HepG2 (cell line): ENCODE measurements at regions not wholly inside any gene's neighbourhood (a gene's known extent, or its start where the extent isn't known, plus 50 kb on each side); places are given as distances from the start of the nearest gene placed in this dataset.
A peak's percentile ranks its signal among the peaks of the same experiment; 100 is the strongest.

Experiments
- ATAC-seq: fragments of 200-7000 bp; cut with Tn5 transposase; 3 replicates; pipeline ENCODE4 v1.9.1; 2020; ENCODE audit warnings: mild to moderate bottlenecking, moderate library complexity
- BruUV-seq: library from RNA; stranded (reverse); fragments of 400-500 nt; replicated peaks from 2 replicates; lab custom pipeline; 2021; lab: Mats Ljungman, UMichigan
- CTCF ChIA-PET: fragments of 300-600 bp; formaldehyde crosslinking; extraction: SDS; loops from one replicate; lab custom pipeline; 2021; ENCODE audit warnings: low total read pairs, inconsistent platforms, low intra/inter-chr PET ratio; lab: Yijun Ruan, JAX
- POLR2A ChIA-PET: fragments of 350-600 bp; sonication (Branson Sonifier 250); formaldehyde crosslinking; loops from one replicate; lab custom pipeline; 2020; ENCODE audit warnings: antibody characterized with exemption, inconsistent platforms; lab: Yijun Ruan, JAX
- DNase-seq: peaks from one replicate; pipeline ENCODE4 v3.0.0-alpha.2; 2015; ENCODE audit warnings: low spot score
- FAIRE-seq: peaks from 3 replicates; lab custom pipeline; 2011; peaks lifted over from hg19 to GRCh38; lab: Jason Lieb, UNC
- H2AFZ ChIP-seq: one replicate; pipeline ENCODE4 v1.6.1; 2011; ENCODE audit warnings: low read length, inconsistent platforms
- H3K27ac ChIP-seq: fragments of 300-600 bp; 3 replicates; pipeline ENCODE4 v1.8.0; 2011; ENCODE audit warnings: mixed run types, mild to moderate bottlenecking, mixed read lengths, low read length, inconsistent platforms; ENCODE audit not compliant: insufficient read depth; ENCODE audit errors: extremely low read length
- H3K27me3 ChIP-seq, 2 experiments: fragments of 200-600 bp in 1 of 2; 2 replicates in 1 of 2; 3 replicates in 1 of 2; pipeline versions ENCODE4 v1.6.0 to v1.8.0; 2011; ENCODE audit warnings: low read length in 2 of 2, mild to moderate bottlenecking in 2 of 2, moderate library complexity in 2 of 2, inconsistent platforms in 1 of 2; ENCODE audit not compliant: insufficient read depth in 2 of 2, control insufficient read depth in 1 of 2
- H3K36me3 ChIP-seq, 2 experiments: fragments of 200-600 bp in 1 of 2; replicated peaks in 1 of 2; 2 replicates in 1 of 2; 3 replicates in 1 of 2; pipeline versions ENCODE4 v1.5.1 to v1.8.0; 2011; ENCODE audit warnings: low read length in 2 of 2, inconsistent platforms in 1 of 2; ENCODE audit not compliant: insufficient read depth in 2 of 2, control insufficient read depth in 1 of 2
- H3K4me1 ChIP-seq: 2 replicates; pipeline ENCODE4 v1.5.1; 2012; ENCODE audit warnings: low read length, inconsistent platforms; ENCODE audit not compliant: insufficient read depth
- H3K4me2 ChIP-seq: 2 replicates; pipeline ENCODE4 v1.6.0; 2011; ENCODE audit warnings: low read depth, low read length, inconsistent platforms
- H3K4me3 ChIP-seq, 3 experiments: fragments of 200-600 bp in 1 of 3; sonication (generic), shearing (Covaris generic) in 1 of 3; replicated peaks in 1 of 3; 2 replicates each; pipeline ENCODE4 v1.5.1; 2011 to 2016; ENCODE audit warnings: low read length in 3 of 3, inconsistent platforms in 2 of 3, low read depth in 2 of 3, mild to moderate bottlenecking in 2 of 3, control low read depth in 1 of 3, mixed read lengths in 1 of 3; ENCODE audit not compliant: insufficient read depth in 1 of 3
- H3K79me2 ChIP-seq: one replicate; pipeline ENCODE4 v1.6.1; 2011; ENCODE audit warnings: low read length, inconsistent platforms; ENCODE audit not compliant: insufficient read depth
- H3K9ac ChIP-seq: 2 replicates; pipeline ENCODE4 v1.6.0; 2011; ENCODE audit warnings: mild to moderate bottlenecking, low read depth, low read length, inconsistent platforms; ENCODE audit not compliant: insufficient read depth
- H3K9me3 ChIP-seq: 2 replicates; pipeline ENCODE4 v1.5.1; 2012; ENCODE audit warnings: mild to moderate bottlenecking, low read length
- H4K20me1 ChIP-seq: 2 replicates; pipeline ENCODE4 v1.6.0; 2011; ENCODE audit warnings: inconsistent platforms, mild to moderate bottlenecking, low read length, moderate library complexity; ENCODE audit not compliant: insufficient read depth
- ARID5B ChIP-seq: IDR thresholded peaks from 2 replicates; pipeline ENCODE4 v1.4.0; 2020; ENCODE audit warnings: mild to moderate bottlenecking, missing genetic modification reagents
- BRCA1 ChIP-seq: sonication (generic); formaldehyde crosslinking; IDR thresholded peaks from 2 replicates; pipeline ENCODE4 v1.4.0; 2020; ENCODE audit warnings: missing genetic modification reagents
- CENPX ChIP-seq: sonication (generic); formaldehyde crosslinking; IDR thresholded peaks from 2 replicates; pipeline ENCODE4 v1.9.0; 2021; ENCODE audit warnings: mild to moderate bottlenecking, missing genetic modification reagents, moderate library complexity
- CTCF ChIP-seq: sonication (generic); formaldehyde crosslinking; IDR thresholded peaks from 2 replicates; pipeline ENCODE4 v1.5.0; 2020; ENCODE audit warnings: mild to moderate bottlenecking, missing genetic modification reagents, moderate library complexity
- SMC3 ChIP-seq: IDR thresholded peaks from 2 replicates; pipeline ENCODE4 v1.6.1; 2011; ENCODE audit warnings: low read length, improper control_type of control experiment
- SOX5 ChIP-seq: IDR thresholded peaks from 2 replicates; pipeline ENCODE4 v1.6.1; 2016; ENCODE audit warnings: borderline replicate concordance
- STAG1 ChIP-seq: sonication (generic); formaldehyde crosslinking; IDR thresholded peaks from 2 replicates; pipeline ENCODE4 v1.4.0; 2020; ENCODE audit warnings: missing genetic modification reagents
- WIZ ChIP-seq: sonication (generic); formaldehyde crosslinking; IDR thresholded peaks from 2 replicates; pipeline ENCODE4 v1.5.1; 2020; ENCODE audit warnings: mild to moderate bottlenecking, missing genetic modification reagents
- YY1 ChIP-seq: IDR thresholded peaks from 2 replicates; pipeline ENCODE4 v1.6.1; 2011; ENCODE audit warnings: low read length, low read depth, moderate library complexity, mild to moderate bottlenecking; ENCODE audit not compliant: insufficient read depth, insufficient replicate concordance
- ZNF558 ChIP-seq: sonication (generic); formaldehyde crosslinking; IDR thresholded peaks from 2 replicates; pipeline ENCODE4 v1.9.0; 2022; ENCODE audit warnings: mild to moderate bottlenecking, missing genetic modification reagents, borderline replicate concordance
- ZNF713 ChIP-seq: sonication (generic); formaldehyde crosslinking; IDR thresholded peaks from 2 replicates; pipeline ENCODE4 v1.4.0; 2020; ENCODE audit warnings: mild to moderate bottlenecking, missing genetic modification reagents
- WGBS: methylation state at CpG from one replicate; pipeline ENCODE4 v1.1.6; 2017; ENCODE audit warnings: low lambda C conversion rate; 5-methylcytosine and 5-hydroxymethylcytosine counted together
- in situ Hi-C: cut with HindIII; loops from 2 replicates; pipeline ENCODE4 v1.10.0; 2017; ENCODE audit warnings: low pct_unique_long_range_greater_than_20kb; ENCODE audit not compliant: extremely low pct_ligation_motif_present
- intact Hi-C: fragments of 100-400 bp; cut with micrococcal nuclease; formaldehyde crosslinking; loops from one replicate; pipeline ENCODE4 v1.10.0; 2022; ENCODE audit not compliant: unreplicated experiment

DNA sequence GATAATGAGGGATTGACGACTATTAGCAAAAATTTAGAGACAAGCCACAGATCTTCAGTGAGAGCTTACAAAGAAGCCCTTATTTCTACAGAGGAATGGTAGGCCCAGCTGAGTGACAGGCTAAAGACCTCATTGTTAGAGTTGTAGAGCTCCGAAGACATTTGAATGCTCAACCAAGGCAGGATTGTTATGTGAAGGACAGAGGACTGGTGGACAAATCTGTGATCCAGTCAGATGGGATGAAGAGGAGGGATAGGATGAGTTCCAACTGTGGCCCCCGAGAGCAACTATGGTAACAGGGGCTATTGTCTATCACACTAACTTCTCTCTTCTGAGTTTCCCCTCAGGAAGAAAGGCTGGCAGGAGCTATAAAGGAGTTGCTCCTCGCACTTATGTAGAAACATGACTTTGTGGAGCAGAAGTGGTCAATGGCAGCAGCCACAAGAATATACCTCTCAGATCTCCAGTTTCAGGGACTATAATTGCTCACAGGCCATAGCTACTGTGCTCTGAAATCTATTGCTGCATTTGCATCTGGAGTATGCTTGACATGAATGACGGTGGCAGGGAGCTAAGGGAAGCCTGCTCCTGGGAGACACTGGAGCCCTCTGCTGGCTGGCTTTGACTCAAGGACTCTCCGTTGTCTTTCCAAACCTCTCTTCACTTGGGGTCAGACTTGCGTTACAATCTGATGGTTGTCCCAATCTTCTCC lies 50.3 kb upstream of the GREB1L start:
- Histone ChIP-seq H3K36me3 (no peaks in the 10 kb centered on the region), H3K9ac (no peak overlapping the region)
- in situ Hi-C loops = loop anchor here (5.0 kb wide), 1 partner anchor 256 kb away; no protein-coding TSS in a partner anchor
- TF ChIP-seq ARID5B (CRISPR knock-in tag) = no peak
- no peak for TF ChIP-seq SOX5 (CRISPR knock-in tag)
- TF ChIP-seq STAG1 (CRISPR knock-in tag) = peak; percentile 70
- TF ChIP-seq ZNF558 = no peak
- TF ChIP-seq WIZ (CRISPR knock-in tag) = no peak
- TF ChIP-seq CENPX (CRISPR knock-in tag) = no peak
- no peak for TF ChIP-seq ZNF713 (CRISPR knock-in tag)
- TF ChIP-seq CTCF (CRISPR knock-in tag) = peak; percentile 74
- no peak for TF ChIP-seq YY1
- TF ChIP-seq SMC3 = peak; percentile 60
- no peak for TF ChIP-seq BRCA1 (CRISPR knock-in tag)
- TF ChIP-seq, all 625 proteins: peak for 3
- no peaks in the 10 kb centered on the region for H3K9me3 ChIP-seq
- BruUV-seq = no TSS peak
- no peak overlapping the region for H3K4me3 ChIP-seq
- ChIA-PET CTCF (no interaction called here), POLR2A (no interaction called here)
- FAIRE-seq (peak; percentile 88), DNase-seq (peak; percentile 42), ATAC-seq (peak; percentile 95)
- H4K20me1 ChIP-seq = no peaks in the 10 kb centered on the region
- H3K27me3 ChIP-seq = no peaks in the 10 kb centered on the region
- H2AFZ ChIP-seq = no peak overlapping the region
- no peak overlapping the region for H3K27ac ChIP-seq
- 24% methylated on average over 7 of the region's 7 CpGs for WGBS
- intact Hi-C loops = loop anchor here (10.0 kb wide), 1 partner anchor 603 kb away; no protein-coding TSS in a partner anchor
- H3K4me1 ChIP-seq = no peaks in the 10 kb centered on the region
- H3K79me2 ChIP-seq = no peaks in the 10 kb centered on the region
- no peak overlapping the region for H3K4me2 ChIP-seq
